Ascending aorta (tissue), 2 donors: ENCODE measurements at regions not wholly inside any gene's neighbourhood (a gene's known extent, or its start where the extent isn't known, plus 50 kb on each side); places are given as distances from the start of the nearest gene placed in this dataset.

Experiments
- DNase-seq, 2 donors: peaks; one replicate each; pipeline ENCODE4 v3.0.0-alpha.2; 2019; ENCODE audit warnings: low spot score in 2 of 2
- H3K27ac ChIP-seq, 2 donors: fragments of 200-600 bp; sonication (generic); one replicate each; pipeline ENCODE4 v1.5.1; 2016 to 2017; ENCODE audit warnings: mild to moderate bottlenecking in 1 of 2
- H3K27me3 ChIP-seq: fragments of 200-600 bp; sonication (generic); one replicate; pipeline ENCODE4 v1.5.1; 2017
- H3K36me3 ChIP-seq, 2 donors: fragments of 200-600 bp; sonication (generic); one replicate each; pipeline ENCODE4 v1.5.1; 2016
- H3K4me1 ChIP-seq, 2 donors: fragments of 200-600 bp; sonication (generic); one replicate each; pipeline ENCODE4 v1.5.1; 2016 to 2017; ENCODE audit warnings: mild to moderate bottlenecking in 1 of 2
- H3K4me3 ChIP-seq, 2 donors: fragments of 200-600 bp; sonication (generic); one replicate each; pipeline ENCODE4 v1.5.1; 2016 to 2017; ENCODE audit warnings: mild to moderate bottlenecking in 1 of 2
- H3K9me3 ChIP-seq, 2 donors: fragments of 200-600 bp; sonication (generic); one replicate each; pipeline ENCODE4 v1.5.1; 2016
- CTCF ChIP-seq, 3 experiments: fragments of 200-600 bp in 2 of 3; fragments of 450-650 bp in 1 of 3; sonication (generic) in 2 of 3; IDR thresholded peaks; one replicate each; pipeline ENCODE4 v1.5.1; 2016 to 2019; ENCODE audit warnings: antibody characterized with exemption in 3 of 3, mild to moderate bottlenecking in 1 of 3, moderate library complexity in 1 of 3
- intact Hi-C: fragments of 100-400 bp; cut with DNase I; formaldehyde crosslinking; loops from one replicate; pipeline ENCODE4 v1.15.1; 2023

- no peaks in the 10 kb centered on the region for H3K9me3 ChIP-seq
- intact Hi-C loops, result no loop called here
- H3K36me3 ChIP-seq, result no peaks in the 10 kb centered on the region
- peaks cover 0 to 4% of the 10 kb centered on the region in 2 donors for H3K4me1 ChIP-seq
- no peak for TF ChIP-seq CTCF (IDR thresholded peaks at IDR 0.05)
- H3K27me3 ChIP-seq, result no peaks in the 10 kb centered on the region
- no peak for DNase-seq
- no peak overlapping the region for H3K4me3 ChIP-seq
- no peak overlapping the region for H3K27ac ChIP-seq
These were observed 624.2 kb downstream of the COL12A1 start for GRCh38 chr6:74581681-74582080.

GRCh38 chr6:74579794-74580193, 626.1 kb downstream of the COL12A1 start:
- intact Hi-C loops, result no loop called here
- H3K36me3 ChIP-seq, result no peaks in the 10 kb centered on the region
- no peaks in the 10 kb centered on the region for H3K27me3 ChIP-seq
- peaks cover 0 to 4% of the 10 kb centered on the region in 2 donors for H3K4me1 ChIP-seq
- no peak for TF ChIP-seq CTCF (IDR thresholded peaks at IDR 0.05)
- no peak for DNase-seq
- H3K4me3 ChIP-seq, result no peak overlapping the region
- no peak overlapping the region for H3K27ac ChIP-seq
- no peaks in the 10 kb centered on the region for H3K9me3 ChIP-seq

GRCh38 chr6:74579047-74579446, 626.8 kb downstream of the COL12A1 start:
- Histone ChIP-seq H3K4me1 (peaks cover 0 to 4% of the 10 kb centered on the region in 2 donors), H3K27ac (no peak overlapping the region)

GRCh38 chr6:74578339-74578738, 627.5 kb downstream of the COL12A1 start:
- Histone ChIP-seq H3K27ac (no peak overlapping the region), H3K9me3 (no peaks in the 10 kb centered on the region), H3K27me3 (no peaks in the 10 kb centered on the region), H3K4me3 (no peak overlapping the region), H3K4me1 (peaks cover 0 to 4% of the 10 kb centered on the region in 2 donors), H3K36me3 (no peaks in the 10 kb centered on the region)
- intact Hi-C loops, result no loop called here
- no peak for DNase-seq
- no peak for TF ChIP-seq CTCF (IDR thresholded peaks at IDR 0.05)

More at GRCh38 chr6:74579047-74579446, 626.8 kb downstream of the COL12A1 start:
- no peak for TF ChIP-seq CTCF (IDR thresholded peaks at IDR 0.05)
- intact Hi-C loops, result no loop called here
- DNase-seq, result no peak
- Histone ChIP-seq H3K36me3 (no peaks in the 10 kb centered on the region), H3K27me3 (no peaks in the 10 kb centered on the region), H3K4me3 (no peak overlapping the region), H3K9me3 (no peaks in the 10 kb centered on the region)

DNA sequence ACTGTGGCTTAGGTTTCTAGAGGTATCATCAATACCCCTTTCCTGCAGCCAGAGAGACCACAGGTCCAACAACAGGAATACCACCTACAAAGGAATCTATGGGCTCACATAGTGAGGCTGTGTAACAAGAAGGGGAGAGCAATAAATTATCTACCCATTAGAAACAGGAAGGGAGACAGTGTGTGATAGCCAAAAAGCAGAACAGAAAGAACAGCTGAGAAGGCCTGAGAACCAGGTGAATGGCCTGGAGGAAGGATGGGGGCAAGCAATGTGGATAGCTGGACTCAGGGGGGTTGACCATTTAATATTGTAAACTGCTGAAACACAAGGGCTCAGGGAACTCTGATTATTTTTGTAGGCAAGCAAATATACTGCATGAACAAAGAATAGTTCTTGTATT, 628.2 kb downstream of the COL12A1 start:
- Histone ChIP-seq H3K27me3 (no peaks in the 10 kb centered on the region), H3K36me3 (no peaks in the 10 kb centered on the region), H3K4me3 (no peak overlapping the region), H3K4me1 (peaks cover 0 to 4% of the 10 kb centered on the region in 2 donors), H3K9me3 (no peaks in the 10 kb centered on the region), H3K27ac (no peak overlapping the region)
- no peak for DNase-seq
- TF ChIP-seq CTCF (IDR thresholded peaks at IDR 0.05), result no peak
- intact Hi-C loops, result no loop called here

DNA sequence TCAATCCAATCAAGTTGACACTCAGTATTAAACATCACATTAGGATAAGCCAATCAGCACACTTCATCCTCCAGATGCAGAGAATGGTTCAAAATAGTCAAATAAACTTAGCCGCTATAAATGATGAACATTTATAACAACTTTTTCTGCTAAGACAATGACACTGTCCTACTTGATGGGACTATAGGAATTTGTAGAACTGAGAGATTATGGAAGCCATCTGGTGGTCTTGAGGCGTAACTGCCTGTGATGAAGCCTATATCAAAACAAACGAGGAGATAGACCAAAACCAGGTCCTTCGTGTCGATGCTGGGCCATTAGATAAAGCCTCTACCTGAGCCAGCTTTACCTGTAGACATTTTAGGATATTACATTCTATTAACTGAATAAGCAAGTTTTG, 631.1 kb downstream of the COL12A1 start:
- Histone ChIP-seq H3K9me3 (no peaks in the 10 kb centered on the region), H3K27me3 (no peaks in the 10 kb centered on the region), H3K4me1 (peaks cover 0 to 4% of the 10 kb centered on the region in 2 donors), H3K27ac (no peak overlapping the region), H3K36me3 (no peaks in the 10 kb centered on the region), H3K4me3 (no peak overlapping the region)
- no peak for DNase-seq
- intact Hi-C loops, result no loop called here
- TF ChIP-seq CTCF (IDR thresholded peaks at IDR 0.05), result no peak
